ENCODE measurements at regions not wholly inside any gene's neighbourhood (a gene's known extent, or its start where the extent isn't known, plus 50 kb on each side); places are given as distances from the start of the nearest gene placed in this dataset.

- no peak overlapping the region for H3K4me3 ChIP-seq
- no peaks in the 10 kb centered on the region for H3K4me1 ChIP-seq
- 48 to 78% methylated on average over 3 of the region's 3 CpGs for WGBS, 2 donors
- H3K9me3 ChIP-seq = peaks cover 2 to 22% (median 16%) of the 10 kb centered on the region in 4 donors
- DNase-seq = no peak
- ATAC-seq (ENCODE audit: low FRiP score in 2 of 2) = no peak
- H3K27me3 ChIP-seq = no peaks in the 10 kb centered on the region
- H3K36me3 ChIP-seq = no peaks in the 10 kb centered on the region
- TF ChIP-seq POLR2A (IDR thresholded peaks at IDR 0.05) (no peak), POLR2AphosphoS5 (IDR thresholded peaks at IDR 0.05) (no peak), EP300 (IDR thresholded peaks at IDR 0.05) (no peak), CTCF (IDR thresholded peaks at IDR 0.05) (no peak)
- no peak overlapping the region for H3K27ac ChIP-seq
Measured at GRCh38 chr7:68147614-68148238, 1151.1 kb downstream of the TYW1 start.

- no peak overlapping the region for H3K27ac ChIP-seq
- H3K27me3 ChIP-seq = no peaks in the 10 kb centered on the region
- H3K4me3 ChIP-seq = no peak overlapping the region
- no peaks in the 10 kb centered on the region for H3K36me3 ChIP-seq
- no peaks in the 10 kb centered on the region for H3K4me1 ChIP-seq
- peaks cover 0 to 15% (median 9%) of the 10 kb centered on the region in 4 donors for H3K9me3 ChIP-seq
- no peak for TF ChIP-seq CTCF (IDR thresholded peaks at IDR 0.05)
- no peak for TF ChIP-seq POLR2A (IDR thresholded peaks at IDR 0.05)
- no peak for TF ChIP-seq EP300 (IDR thresholded peaks at IDR 0.05)
- no peak for TF ChIP-seq POLR2AphosphoS5 (IDR thresholded peaks at IDR 0.05)
- no peak for DNase-seq
- ATAC-seq (ENCODE audit: low FRiP score in 2 of 2) = no peak
- WGBS, 2 donors = 63 to 65% methylated on average over 2 of the region's 2 CpGs
Measured at GRCh38 chr7:68148440-68148839, 1151.8 kb downstream of the TYW1 start.

GRCh38 chr7:68152205-68152604 lies 1155.6 kb downstream of the TYW1 start:
- Histone ChIP-seq H3K27me3 (no peaks in the 10 kb centered on the region), H3K9me3 (peaks cover 0 to 9% (median 5%) of the 10 kb centered on the region in 4 donors), H3K27ac (no peak overlapping the region), H3K4me3 (no peak overlapping the region), H3K36me3 (no peaks in the 10 kb centered on the region), H3K4me1 (no peaks in the 10 kb centered on the region)
- no peak for TF ChIP-seq POLR2AphosphoS5 (IDR thresholded peaks at IDR 0.05)
- TF ChIP-seq POLR2A (IDR thresholded peaks at IDR 0.05) = no peak
- TF ChIP-seq CTCF (IDR thresholded peaks at IDR 0.05) = no peak
- no peak for TF ChIP-seq EP300 (IDR thresholded peaks at IDR 0.05)
- DNase-seq (no peak), ATAC-seq (ENCODE audit: low FRiP score in 2 of 2) (no peak)
- 71 to 74% methylated on average over 2 of the region's 2 CpGs for WGBS, 2 donors

- Histone ChIP-seq H3K4me1 (no peaks in the 10 kb centered on the region), H3K9me3 (peaks cover 0 to 9% (median 5%) of the 10 kb centered on the region in 4 donors), H3K27me3 (no peaks in the 10 kb centered on the region), H3K36me3 (no peaks in the 10 kb centered on the region), H3K4me3 (no peak overlapping the region), H3K27ac (no peak overlapping the region)
- no peak for ATAC-seq (ENCODE audit: low FRiP score in 2 of 2)
- TF ChIP-seq CTCF (IDR thresholded peaks at IDR 0.05) (no peak), POLR2A (IDR thresholded peaks at IDR 0.05) (no peak), POLR2AphosphoS5 (IDR thresholded peaks at IDR 0.05) (no peak), EP300 (IDR thresholded peaks at IDR 0.05) (no peak)
- DNase-seq = no peak
- 90 to 96% methylated on average over 2 of the region's 2 CpGs for WGBS, 2 donors
Measured at GRCh38 chr7:68155676-68156075, 1159.0 kb downstream of the TYW1 start.

- ATAC-seq (ENCODE audit: low FRiP score in 2 of 2) = no peak
- Histone ChIP-seq H3K9me3 (peaks cover 0 to 9% (median 5%) of the 10 kb centered on the region in 4 donors), H3K27ac (no peak overlapping the region), H3K4me3 (no peak overlapping the region), H3K27me3 (no peaks in the 10 kb centered on the region), H3K4me1 (no peaks in the 10 kb centered on the region), H3K36me3 (no peaks in the 10 kb centered on the region)
- TF ChIP-seq POLR2AphosphoS5 (IDR thresholded peaks at IDR 0.05) (no peak), EP300 (IDR thresholded peaks at IDR 0.05) (no peak)
- no peak for DNase-seq
- WGBS, 2 donors = 36 to 47% methylated on average over 2 of the region's 2 CpGs
Measured at GRCh38 chr7:68158686-68159295, 1162.2 kb downstream of the TYW1 start.
